ENCODE measurements at regions not wholly inside any gene's neighbourhood (a gene's known extent, or its start where the extent isn't known, plus 50 kb on each side); places are given as distances from the start of the nearest gene placed in this dataset.

- no peak for TF ChIP-seq POLR2AphosphoS5 (IDR thresholded peaks at IDR 0.05)
- no peak for TF ChIP-seq CTCF (IDR thresholded peaks at IDR 0.05; ENCODE audit: poor library complexity, severe bottlenecking)
Measured at GRCh38 chr7:20083781-20084180, 133.4 kb downstream of the MACC1 start.

All from neural cell (in vitro differentiated cells).